Mesendoderm (in vitro differentiated cells): ENCODE measurements at regions not wholly inside any gene's neighbourhood (a gene's known extent, or its start where the extent isn't known, plus 50 kb on each side); places are given as distances from the start of the nearest gene placed in this dataset.

Experiments
- DNase-seq: peaks from one replicate; pipeline ENCODE4 v3.0.0; 2013
- H2AK5ac ChIP-seq: 2 replicates; pipeline ENCODE4 v1.6.1; 2013; ENCODE audit warnings: low read length, inconsistent platforms
- H2BK120ac ChIP-seq: 2 replicates; pipeline ENCODE4 v1.6.1; 2013; ENCODE audit warnings: low read depth, mild to moderate bottlenecking, low read length, moderate library complexity, mixed read lengths
- H2BK15ac ChIP-seq: replicated peaks from 2 replicates; pipeline ENCODE4 v1.6.1; 2013; ENCODE audit warnings: low read depth, mild to moderate bottlenecking, moderate library complexity
- H2BK5ac ChIP-seq: 2 replicates; pipeline ENCODE4 v1.6.1; 2013; ENCODE audit warnings: low read length, inconsistent platforms
- H3K18ac ChIP-seq: 2 replicates; pipeline ENCODE4 v1.6.1; 2013; ENCODE audit warnings: mild to moderate bottlenecking, low read length, mixed read lengths
- H3K23ac ChIP-seq: one replicate; pipeline ENCODE4 v1.6.1; 2013; ENCODE audit warnings: low read length
- H3K27ac ChIP-seq: 2 replicates; pipeline ENCODE4 v1.5.1; 2013; ENCODE audit warnings: low read depth, mild to moderate bottlenecking, inconsistent platforms, low read length, moderate library complexity
- H3K27me3 ChIP-seq: 2 replicates; pipeline ENCODE4 v1.6.1; 2013; ENCODE audit warnings: low read length, control low read depth, mild to moderate bottlenecking, inconsistent platforms; ENCODE audit not compliant: insufficient read depth, poor library complexity
- H3K36me3 ChIP-seq: 2 replicates; pipeline ENCODE4 v1.6.1; 2013; ENCODE audit warnings: low read length, inconsistent platforms; ENCODE audit not compliant: control insufficient read depth, insufficient read depth
- H3K4ac ChIP-seq: one replicate; pipeline ENCODE4 v1.6.1; 2013; ENCODE audit warnings: low read depth, mild to moderate bottlenecking, low read length, moderate library complexity
- H3K4me1 ChIP-seq: 2 replicates; pipeline ENCODE4 v1.6.1; 2013; ENCODE audit warnings: low read depth, low read length, inconsistent platforms; ENCODE audit not compliant: control insufficient read depth
- H3K4me2 ChIP-seq: 2 replicates; pipeline ENCODE4 v1.6.1; 2013; ENCODE audit warnings: low read length
- H3K4me3 ChIP-seq: 2 replicates; pipeline ENCODE4 v1.5.1; 2013; ENCODE audit warnings: mild to moderate bottlenecking, low read length
- H3K56ac ChIP-seq: one replicate; pipeline ENCODE4 v1.6.1; 2013; ENCODE audit warnings: low read length
- H3K79me1 ChIP-seq: 2 replicates; pipeline ENCODE4 v1.6.1; 2013; ENCODE audit warnings: low read length, inconsistent platforms
- H3K79me2 ChIP-seq: 2 replicates; pipeline ENCODE4 v1.6.1; 2013; ENCODE audit warnings: mild to moderate bottlenecking, low read length; ENCODE audit not compliant: control insufficient read depth, insufficient read depth
- H3K9ac ChIP-seq: 2 replicates; pipeline ENCODE4 v1.6.1; 2013; ENCODE audit warnings: low read length, inconsistent platforms
- H4K5ac ChIP-seq: one replicate; pipeline ENCODE4 v1.6.1; 2013; ENCODE audit warnings: low read length
- H4K8ac ChIP-seq: one replicate; pipeline ENCODE4 v1.6.1; 2013; ENCODE audit warnings: low read depth, mild to moderate bottlenecking, control low read depth, low read length, moderate library complexity
- WGBS: extraction: QIAGEN DNeasy Blood & Tissue Kit; methylation state at CpG from one replicate; pipeline ENCODE4 v1.1.7; 2013; ENCODE audit warnings: low lambda C conversion rate, missing lambda C conversion rate; ENCODE audit not compliant: insufficient coverage; ENCODE audit errors: extremely low coverage; 5-methylcytosine and 5-hydroxymethylcytosine counted together

DNA sequence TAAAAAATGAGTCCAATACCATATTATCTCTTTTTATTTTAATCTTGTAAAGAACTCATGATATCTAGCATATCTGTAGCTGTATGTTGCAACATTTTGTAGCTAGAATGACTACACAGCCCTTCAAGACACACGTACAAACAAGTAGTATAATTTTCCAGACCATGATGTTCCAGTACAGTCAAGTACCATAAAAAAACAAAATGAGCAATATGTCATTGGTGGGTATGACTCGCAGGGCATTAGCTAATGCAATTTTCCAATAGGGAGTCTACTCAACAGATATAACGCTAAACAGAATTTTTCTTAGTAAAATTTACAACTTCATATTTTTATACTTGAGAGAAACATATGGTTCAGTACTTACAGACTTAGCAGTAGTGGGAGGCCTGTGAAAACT lies 53.6 kb upstream of the UGP2 start:
- Histone ChIP-seq H3K27me3 (no peaks in the 10 kb centered on the region), H3K79me1 (no peaks in the 10 kb centered on the region), H2AK5ac (no peak overlapping the region), H3K23ac (no peak overlapping the region), H3K18ac (no peak overlapping the region), H3K27ac (no peak overlapping the region), H2BK5ac (no peak overlapping the region), H3K79me2 (no peaks in the 10 kb centered on the region), H2BK120ac (no peak overlapping the region), H3K56ac (no peak overlapping the region), H4K8ac (no peak overlapping the region), H3K9ac (no peak overlapping the region), H3K4ac (no peak overlapping the region), H2BK15ac (no peak overlapping the region), H3K4me2 (no peak overlapping the region), H3K4me1 (no peaks in the 10 kb centered on the region), H4K5ac (no peak overlapping the region), H3K4me3 (no peak overlapping the region), H3K36me3 (no peaks in the 10 kb centered on the region)
- DNase-seq, result no peak
- WGBS, result no CpG with 5 or more reads among the region's 3 CpGs

DNA sequence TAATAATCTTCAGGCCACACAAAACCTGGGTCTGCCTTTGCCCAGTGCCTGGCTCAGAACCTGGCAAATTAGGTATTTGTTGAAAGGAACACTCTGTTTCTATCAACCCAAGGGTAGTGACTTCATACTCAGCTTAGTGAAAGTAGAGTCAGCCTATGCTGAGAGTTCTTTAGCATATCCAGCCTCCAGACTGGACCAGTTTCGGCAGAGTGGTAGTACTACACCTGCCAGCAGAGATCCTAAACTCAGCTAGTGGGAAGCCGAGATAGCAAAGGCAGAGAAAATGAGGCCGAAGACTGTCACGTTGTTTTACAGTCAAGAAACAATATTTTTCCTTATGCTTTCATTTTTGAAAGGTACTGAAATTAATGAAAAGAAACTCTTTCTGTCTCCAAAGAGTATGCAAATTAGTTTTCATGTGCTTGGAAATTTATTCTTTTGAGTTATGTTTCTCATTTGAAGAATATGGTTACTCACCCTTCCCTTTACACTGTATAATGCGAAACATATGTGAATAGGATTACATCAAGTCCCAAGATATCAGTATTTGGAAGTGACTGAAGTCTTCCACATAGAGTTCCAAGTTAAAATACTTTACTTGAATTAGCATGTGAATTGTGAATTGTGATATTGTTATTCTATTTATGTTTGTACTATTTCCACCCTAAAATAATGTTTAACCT lies 52.2 kb upstream of the UGP2 start:
- H3K18ac ChIP-seq, result no peak overlapping the region
- no peak overlapping the region for H3K27ac ChIP-seq
- no peak overlapping the region for H3K23ac ChIP-seq
- H2BK15ac ChIP-seq, result no peak overlapping the region
- no peak overlapping the region for H2AK5ac ChIP-seq
- H3K79me1 ChIP-seq, result no peaks in the 10 kb centered on the region
- WGBS, result no CpG with 5 or more reads among the region's 5 CpGs
- H3K4me2 ChIP-seq, result no peak overlapping the region
- no peak overlapping the region for H4K5ac ChIP-seq
- H3K27me3 ChIP-seq, result no peaks in the 10 kb centered on the region
- no peak overlapping the region for H3K4me3 ChIP-seq
- H3K79me2 ChIP-seq, result no peaks in the 10 kb centered on the region
- H3K56ac ChIP-seq, result no peak overlapping the region
- H3K36me3 ChIP-seq, result no peaks in the 10 kb centered on the region
- no peaks in the 10 kb centered on the region for H3K4me1 ChIP-seq
- no peak for DNase-seq
- H2BK120ac ChIP-seq, result no peak overlapping the region
- no peak overlapping the region for H4K8ac ChIP-seq
- no peak overlapping the region for H3K4ac ChIP-seq
- H2BK5ac ChIP-seq, result no peak overlapping the region
- no peak overlapping the region for H3K9ac ChIP-seq

DNA sequence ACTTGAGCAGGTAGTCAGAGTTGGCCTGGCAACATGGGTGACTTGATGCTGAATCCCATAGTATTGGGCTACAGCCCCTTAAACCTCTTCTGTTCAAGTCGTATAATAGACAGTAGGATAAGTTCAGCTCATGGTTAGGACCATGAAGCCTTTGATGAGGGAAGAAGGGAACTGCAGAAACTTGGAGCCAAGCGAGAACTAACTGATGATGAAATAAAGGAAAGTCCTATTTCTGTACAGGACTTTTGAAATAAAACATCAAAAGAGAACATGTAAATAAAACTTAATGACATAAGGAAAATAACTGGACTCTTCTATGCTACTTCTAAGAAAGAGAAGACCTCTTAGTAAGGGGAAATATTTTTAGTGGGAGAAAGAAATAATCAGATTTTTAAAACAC lies 51.2 kb upstream of the UGP2 start:
- WGBS, result no CpG with 5 or more reads among the region's 2 CpGs
- DNase-seq, result no peak
- H3K4me1 ChIP-seq, result no peaks in the 10 kb centered on the region
- no peak overlapping the region for H4K8ac ChIP-seq
- H3K23ac ChIP-seq, result no peak overlapping the region
- no peak overlapping the region for H3K56ac ChIP-seq
- H3K27me3 ChIP-seq, result no peaks in the 10 kb centered on the region
- no peak overlapping the region for H3K4ac ChIP-seq
- H3K4me2 ChIP-seq, result no peak overlapping the region
- H3K27ac ChIP-seq, result no peak overlapping the region
- no peaks in the 10 kb centered on the region for H3K79me2 ChIP-seq
- H3K4me3 ChIP-seq, result no peak overlapping the region
- H3K36me3 ChIP-seq, result no peaks in the 10 kb centered on the region
- no peak overlapping the region for H2BK5ac ChIP-seq
- H4K5ac ChIP-seq, result no peak overlapping the region
- no peak overlapping the region for H2AK5ac ChIP-seq
- H2BK15ac ChIP-seq, result no peak overlapping the region
- H3K9ac ChIP-seq, result no peak overlapping the region
- H2BK120ac ChIP-seq, result no peak overlapping the region
- no peak overlapping the region for H3K18ac ChIP-seq
- no peaks in the 10 kb centered on the region for H3K79me1 ChIP-seq

DNA sequence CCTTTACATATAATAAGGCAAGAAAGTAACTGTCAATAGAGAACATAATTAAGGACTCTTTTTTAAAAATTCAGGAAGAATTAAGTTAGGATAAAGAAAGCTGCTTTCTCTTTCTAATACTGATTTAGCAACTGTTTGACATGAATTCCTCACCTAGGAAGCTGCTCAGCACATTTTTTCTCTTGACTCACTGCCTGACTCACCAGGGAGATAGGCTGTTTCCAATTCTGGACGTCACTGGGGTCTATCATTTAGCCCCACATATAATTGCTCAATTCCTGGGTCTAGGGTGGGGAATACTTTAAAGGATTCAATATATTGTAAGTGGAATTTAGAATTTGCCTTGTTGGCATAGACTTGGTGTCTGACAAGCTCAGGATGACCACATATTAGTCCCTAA lies 50.8 kb upstream of the UGP2 start:
- H2BK120ac ChIP-seq, result no peak overlapping the region
- H3K36me3 ChIP-seq, result no peaks in the 10 kb centered on the region
- H3K4me1 ChIP-seq, result no peaks in the 10 kb centered on the region
- H3K79me2 ChIP-seq, result no peaks in the 10 kb centered on the region
- H2BK15ac ChIP-seq, result no peak overlapping the region
- H3K4me2 ChIP-seq, result no peak overlapping the region
- H3K27ac ChIP-seq, result no peak overlapping the region
- no peak overlapping the region for H3K4me3 ChIP-seq
- no peak overlapping the region for H3K23ac ChIP-seq
- H3K56ac ChIP-seq, result no peak overlapping the region
- no peak overlapping the region for H3K18ac ChIP-seq
- no peak overlapping the region for H4K5ac ChIP-seq
- no peaks in the 10 kb centered on the region for H3K79me1 ChIP-seq
- H4K8ac ChIP-seq, result no peak overlapping the region
- H2AK5ac ChIP-seq, result no peak overlapping the region
- no peak overlapping the region for H3K4ac ChIP-seq
- no peak overlapping the region for H3K9ac ChIP-seq
- WGBS, result no CpG with 5 or more reads among the region's 1 CpG
- no peak overlapping the region for H2BK5ac ChIP-seq
- DNase-seq, result peak; percentile 43
- no peaks in the 10 kb centered on the region for H3K27me3 ChIP-seq

DNA sequence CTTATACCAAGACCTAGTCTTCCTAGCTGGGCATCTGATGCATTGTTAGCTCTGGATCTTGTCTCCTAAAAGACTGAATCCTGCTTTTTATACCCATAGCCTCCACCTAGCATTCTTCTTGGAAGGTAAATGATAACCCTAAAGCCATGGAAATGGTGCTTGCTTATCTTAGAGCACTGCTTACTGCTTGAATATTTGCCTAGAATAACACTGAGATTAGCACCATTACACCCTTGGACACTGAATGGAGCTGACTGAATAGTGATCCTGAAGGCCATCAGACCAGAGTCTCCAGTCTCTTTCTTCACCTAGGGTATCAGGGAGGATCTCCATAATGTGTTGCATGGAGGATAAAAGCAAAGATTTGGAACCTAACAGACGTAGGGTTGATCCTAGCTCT lies 50.3 kb upstream of the UGP2 start:
- Histone ChIP-seq H2BK120ac (no peak overlapping the region), H4K8ac (no peak overlapping the region), H3K4me2 (no peak overlapping the region), H3K79me2 (no peaks in the 10 kb centered on the region), H3K56ac (no peak overlapping the region), H3K9ac (no peak overlapping the region), H4K5ac (no peak overlapping the region), H3K4ac (no peak overlapping the region), H3K27me3 (no peaks in the 10 kb centered on the region), H2BK15ac (no peak overlapping the region), H3K23ac (no peak overlapping the region), H2BK5ac (no peak overlapping the region), H3K27ac (no peak overlapping the region), H3K36me3 (no peaks in the 10 kb centered on the region), H3K18ac (no peak overlapping the region), H3K79me1 (no peaks in the 10 kb centered on the region), H3K4me1 (no peaks in the 10 kb centered on the region), H3K4me3 (no peak overlapping the region), H2AK5ac (no peak overlapping the region)
- no peak for DNase-seq
- no CpG with 5 or more reads among the region's 1 CpG for WGBS
